Dendritic cell treated with granulocyte-macrophage colony-stimulating factor and Interleukin-4, amounts not matched to agents 40 ng/mL and 50 ng/mL, for 4 days (primary cell): ENCODE measurements at regions not wholly inside any gene's neighbourhood (a gene's known extent, or its start where the extent isn't known, plus 50 kb on each side); places are given as distances from the start of the nearest gene placed in this dataset.

Source experiments
- H3K27ac Mint-ChIP-seq: one replicate; pipeline ENCODE4 v1.8.0; 2022; ENCODE audit warnings: mild to moderate bottlenecking, mixed read lengths
- H3K27me3 Mint-ChIP-seq: one replicate; pipeline ENCODE4 v1.8.0; 2022; ENCODE audit warnings: mild to moderate bottlenecking, mixed read lengths
- H3K36me3 Mint-ChIP-seq: one replicate; pipeline ENCODE4 v1.8.0; 2022; ENCODE audit warnings: low read depth, mixed read lengths
- H3K4me1 Mint-ChIP-seq: one replicate; pipeline ENCODE4 v1.8.0; 2022; ENCODE audit warnings: low read depth, mixed read lengths
- H3K4me3 Mint-ChIP-seq: one replicate; pipeline ENCODE4 v1.8.0; 2022; ENCODE audit warnings: mild to moderate bottlenecking, moderate library complexity, mixed read lengths
- H3K9me3 Mint-ChIP-seq: one replicate; pipeline ENCODE4 v1.8.0; 2022; ENCODE audit warnings: mixed read lengths
- intact Hi-C: fragments of 100-400 bp; cut with micrococcal nuclease; formaldehyde crosslinking; loops from one replicate; pipeline ENCODE4 v1.15.0; 2022

- Mint-ChIP-seq H3K4me1 (peaks cover 13% of the 10 kb centered on the region), H3K27ac (no peak overlapping the region), H3K4me3 (no peak overlapping the region), H3K36me3 (no peaks in the 10 kb centered on the region), H3K27me3 (no peaks in the 10 kb centered on the region), H3K9me3 (peaks cover 21% of the 10 kb centered on the region)
- intact Hi-C loops: no loop called here
Observed at GRCh38 chr6:21977346-21977745, 319.5 kb downstream of the PRL start.

GRCh38 chr6:21981235-21981833 lies 315.5 kb downstream of the PRL start:
- H3K27ac Mint-ChIP-seq: no peak overlapping the region
- intact Hi-C loops: no loop called here
- H3K36me3 Mint-ChIP-seq: no peaks in the 10 kb centered on the region
- H3K27me3 Mint-ChIP-seq: no peaks in the 10 kb centered on the region
- peaks cover 21% of the 10 kb centered on the region for H3K9me3 Mint-ChIP-seq
- peaks cover 14% of the 10 kb centered on the region for H3K4me1 Mint-ChIP-seq
- H3K4me3 Mint-ChIP-seq: no peak overlapping the region

- Mint-ChIP-seq H3K4me3 (no peak overlapping the region), H3K36me3 (no peaks in the 10 kb centered on the region), H3K27ac (no peak overlapping the region), H3K27me3 (no peaks in the 10 kb centered on the region), H3K4me1 (peaks cover 30% of the 10 kb centered on the region), H3K9me3 (peaks cover 21% of the 10 kb centered on the region)
- intact Hi-C loops: no loop called here
Observed at GRCh38 chr6:21984135-21984534, 312.7 kb downstream of the PRL start.

- intact Hi-C loops: no loop called here
- Mint-ChIP-seq H3K9me3 (peaks cover 21% of the 10 kb centered on the region), H3K4me1 (peaks cover 30% of the 10 kb centered on the region), H3K27me3 (no peaks in the 10 kb centered on the region), H3K36me3 (no peaks in the 10 kb centered on the region), H3K4me3 (no peak overlapping the region), H3K27ac (no peak overlapping the region)
Observed at GRCh38 chr6:21984561-21984960, 312.3 kb downstream of the PRL start.

- intact Hi-C loops: no loop called here
- H3K9me3 Mint-ChIP-seq: peaks cover 11% of the 10 kb centered on the region
- H3K4me3 Mint-ChIP-seq: no peak overlapping the region
- H3K27me3 Mint-ChIP-seq: no peaks in the 10 kb centered on the region
- peaks cover 19% of the 10 kb centered on the region for H3K4me1 Mint-ChIP-seq
- H3K27ac Mint-ChIP-seq: no peak overlapping the region
- no peaks in the 10 kb centered on the region for H3K36me3 Mint-ChIP-seq
Observed at GRCh38 chr6:21985904-21986303, 310.9 kb downstream of the PRL start.

- peaks cover 3% of the 10 kb centered on the region for H3K9me3 Mint-ChIP-seq
- H3K27me3 Mint-ChIP-seq: no peaks in the 10 kb centered on the region
- H3K36me3 Mint-ChIP-seq: no peaks in the 10 kb centered on the region
- intact Hi-C loops: no loop called here
- peaks cover 17% of the 10 kb centered on the region for H3K4me1 Mint-ChIP-seq
- H3K4me3 Mint-ChIP-seq: no peak overlapping the region
- no peak overlapping the region for H3K27ac Mint-ChIP-seq
Observed at GRCh38 chr6:21986703-21987102, 310.1 kb downstream of the PRL start.

- H3K4me3 Mint-ChIP-seq: peak overlapping the region; percentile 50
- intact Hi-C loops: no loop called here
- H3K9me3 Mint-ChIP-seq: no peaks in the 10 kb centered on the region
- H3K36me3 Mint-ChIP-seq: no peaks in the 10 kb centered on the region
- H3K27me3 Mint-ChIP-seq: no peaks in the 10 kb centered on the region
- peaks cover 22% of the 10 kb centered on the region for H3K4me1 Mint-ChIP-seq
- no peak overlapping the region for H3K27ac Mint-ChIP-seq
Observed at GRCh38 chr6:21987501-21987957, 309.3 kb downstream of the PRL start.

- Mint-ChIP-seq H3K27me3 (no peaks in the 10 kb centered on the region), H3K27ac (no peak overlapping the region), H3K9me3 (no peaks in the 10 kb centered on the region), H3K36me3 (no peaks in the 10 kb centered on the region), H3K4me3 (no peak overlapping the region), H3K4me1 (peaks cover 22% of the 10 kb centered on the region)
- intact Hi-C loops: no loop called here
Observed at GRCh38 chr6:21990577-21990976, 306.3 kb downstream of the PRL start.

- intact Hi-C loops: no loop called here
- H3K9me3 Mint-ChIP-seq: no peaks in the 10 kb centered on the region
- no peaks in the 10 kb centered on the region for H3K36me3 Mint-ChIP-seq
- no peaks in the 10 kb centered on the region for H3K27me3 Mint-ChIP-seq
- no peak overlapping the region for H3K4me3 Mint-ChIP-seq
- peaks cover 11% of the 10 kb centered on the region for H3K4me1 Mint-ChIP-seq
- no peak overlapping the region for H3K27ac Mint-ChIP-seq
Observed at GRCh38 chr6:21992178-21992967, 304.5 kb downstream of the PRL start.

GRCh38 chr6:21993841-21994240 lies 303.0 kb downstream of the PRL start:
- Mint-ChIP-seq H3K9me3 (no peaks in the 10 kb centered on the region), H3K4me3 (no peak overlapping the region), H3K36me3 (no peaks in the 10 kb centered on the region), H3K27ac (no peak overlapping the region), H3K4me1 (peaks cover 5% of the 10 kb centered on the region), H3K27me3 (no peaks in the 10 kb centered on the region)
- intact Hi-C loops: no loop called here

GRCh38 chr6:21994821-21995220 lies 302.0 kb downstream of the PRL start:
- Mint-ChIP-seq H3K27ac (no peak overlapping the region), H3K9me3 (no peaks in the 10 kb centered on the region), H3K4me3 (no peak overlapping the region), H3K36me3 (no peaks in the 10 kb centered on the region), H3K27me3 (no peaks in the 10 kb centered on the region), H3K4me1 (peaks cover 5% of the 10 kb centered on the region)
- intact Hi-C loops: no loop called here

GRCh38 chr6:21995318-21995717 lies 301.5 kb downstream of the PRL start:
- intact Hi-C loops: no loop called here
- no peaks in the 10 kb centered on the region for H3K9me3 Mint-ChIP-seq
- H3K36me3 Mint-ChIP-seq: no peaks in the 10 kb centered on the region
- H3K27me3 Mint-ChIP-seq: no peaks in the 10 kb centered on the region
- H3K4me1 Mint-ChIP-seq: peaks cover 5% of the 10 kb centered on the region
- no peak overlapping the region for H3K27ac Mint-ChIP-seq
- no peak overlapping the region for H3K4me3 Mint-ChIP-seq

- Mint-ChIP-seq H3K36me3 (no peaks in the 10 kb centered on the region), H3K4me3 (no peak overlapping the region), H3K27ac (no peak overlapping the region), H3K9me3 (no peaks in the 10 kb centered on the region), H3K27me3 (no peaks in the 10 kb centered on the region), H3K4me1 (peaks cover 8% of the 10 kb centered on the region)
- intact Hi-C loops: no loop called here
Observed at GRCh38 chr6:21996425-21997118, 300.3 kb downstream of the PRL start.
